HG02938 (cell line): ENCODE measurements at regions not wholly inside any gene's neighbourhood (a gene's known extent, or its start where the extent isn't known, plus 50 kb on each side); places are given as distances from the start of the nearest gene placed in this dataset.
A peak's percentile ranks its signal among the peaks of the same experiment; 100 is the strongest.
"Not testable (repeated sequence)": the region's sequence is repeated elsewhere in the genome, so short reads cannot be mapped to it uniquely, and the experiment has no call there.

Experiments
- ATAC-seq: cut with Tn5 transposase; IDR thresholded peaks from one replicate; pipeline ENCODE4 v1.9.1; 2021; ENCODE audit warnings: mild to moderate bottlenecking, moderate library complexity; ENCODE audit not compliant: unreplicated experiment

DNA sequence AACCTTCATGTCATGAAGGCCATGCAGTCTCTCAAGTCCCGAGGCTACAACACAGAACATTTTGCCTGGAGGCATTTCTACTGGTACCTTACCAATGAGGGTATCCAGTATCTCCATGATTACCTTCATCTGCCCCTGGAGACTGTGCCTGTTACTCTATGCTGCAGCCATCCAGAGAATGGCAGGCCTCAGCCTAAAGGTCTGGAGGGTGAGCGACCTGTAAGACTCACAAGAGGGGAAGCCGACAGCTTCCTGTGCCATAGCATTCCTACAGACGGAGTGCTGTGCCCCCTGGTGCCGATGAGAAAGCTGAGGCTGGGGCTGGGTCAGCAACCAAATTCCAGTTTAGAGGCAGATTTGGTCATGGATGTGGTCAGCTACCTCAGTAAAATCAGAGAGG lies 51.3 kb upstream of the CADPS start:
- no peak for ATAC-seq

DNA sequence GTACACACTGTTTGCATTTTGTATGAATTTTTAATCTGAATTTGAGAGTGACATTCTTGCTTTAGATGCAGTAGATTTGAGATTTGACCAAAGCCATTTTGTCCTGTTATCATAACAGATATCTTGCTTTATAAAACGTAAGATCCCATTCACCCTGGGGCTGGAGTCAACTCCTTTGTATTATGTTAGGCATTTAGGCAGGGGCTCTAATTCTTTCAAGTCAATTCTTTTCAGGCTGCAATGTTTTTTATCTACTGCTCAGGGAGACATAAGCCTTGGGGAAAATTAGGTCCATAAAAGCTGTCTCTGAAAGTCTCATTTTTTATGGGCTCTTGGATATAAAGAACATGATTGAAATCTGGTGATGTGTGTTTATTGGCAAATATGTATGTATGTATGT lies 53.0 kb upstream of the CADPS start:
- ATAC-seq: no peak

DNA sequence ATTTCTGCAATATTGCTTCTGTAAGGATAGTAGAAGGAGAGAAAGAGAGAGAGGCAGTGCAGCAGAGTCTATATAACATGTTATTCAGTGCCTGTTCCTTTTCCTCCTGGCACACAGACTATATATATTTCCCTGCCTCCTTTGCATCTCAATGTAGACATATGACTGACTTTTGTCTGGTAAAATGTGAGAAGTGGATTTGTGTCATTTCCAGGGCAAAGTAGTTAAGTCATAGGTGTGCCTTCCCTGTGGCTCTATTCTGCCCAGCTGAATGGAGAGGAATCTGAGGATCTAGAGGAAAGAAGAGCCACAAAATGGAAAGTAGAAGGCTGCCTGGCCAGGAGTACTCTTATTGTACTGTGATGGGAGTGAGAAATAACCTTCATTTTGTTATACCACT lies 54.6 kb upstream of the CADPS start:
- no peak for ATAC-seq

DNA sequence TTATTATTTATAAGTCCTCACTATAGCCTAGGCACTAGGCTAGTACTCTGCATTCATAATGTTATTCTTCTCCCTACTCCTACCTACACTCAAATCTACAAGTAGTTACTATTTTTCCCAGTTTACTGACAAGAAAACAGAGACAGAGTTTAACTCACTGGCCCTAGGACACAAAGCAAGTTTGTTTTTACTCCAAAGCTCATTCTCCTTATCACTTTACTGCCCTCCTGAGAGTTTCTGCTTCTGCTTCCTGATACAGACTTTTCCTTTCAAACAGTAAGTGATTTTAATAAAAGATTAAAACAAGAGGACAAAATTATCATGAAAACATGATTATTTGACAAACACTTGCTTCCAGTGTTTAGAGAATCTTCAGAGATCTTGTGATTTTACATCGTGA lies 60.6 kb upstream of the CADPS start:
- no peak for ATAC-seq

DNA sequence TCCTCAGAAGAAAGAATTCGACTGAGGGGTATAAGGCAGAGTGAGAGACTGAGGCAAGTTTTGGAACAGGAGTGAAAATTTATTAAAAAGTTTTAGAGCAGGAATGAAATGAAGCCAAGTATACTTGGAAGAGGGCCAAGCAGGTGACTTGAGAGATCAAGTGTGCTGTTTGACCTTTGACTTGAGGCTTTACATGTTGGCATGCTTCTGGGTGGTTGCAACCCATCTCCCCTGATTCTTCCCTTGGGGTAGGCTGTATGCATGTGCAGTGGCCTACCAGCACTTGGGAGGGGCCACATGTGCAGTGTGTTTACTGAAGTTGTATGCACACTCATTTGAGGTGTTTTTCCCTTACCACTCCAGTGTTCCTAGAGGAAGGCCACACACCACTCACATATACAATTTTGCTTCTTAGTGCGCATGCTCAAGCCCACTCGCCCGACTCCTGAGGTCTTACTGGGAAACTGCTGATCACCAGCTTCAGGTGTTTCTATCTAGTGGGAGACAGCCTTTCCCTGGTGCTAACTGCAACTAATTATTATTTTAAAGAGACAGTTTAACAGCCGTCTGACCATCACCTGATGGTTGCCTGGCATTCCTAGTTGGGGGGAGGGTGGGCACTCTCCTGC lies 61.5 kb upstream of the CADPS start:
- ATAC-seq: no peak

DNA sequence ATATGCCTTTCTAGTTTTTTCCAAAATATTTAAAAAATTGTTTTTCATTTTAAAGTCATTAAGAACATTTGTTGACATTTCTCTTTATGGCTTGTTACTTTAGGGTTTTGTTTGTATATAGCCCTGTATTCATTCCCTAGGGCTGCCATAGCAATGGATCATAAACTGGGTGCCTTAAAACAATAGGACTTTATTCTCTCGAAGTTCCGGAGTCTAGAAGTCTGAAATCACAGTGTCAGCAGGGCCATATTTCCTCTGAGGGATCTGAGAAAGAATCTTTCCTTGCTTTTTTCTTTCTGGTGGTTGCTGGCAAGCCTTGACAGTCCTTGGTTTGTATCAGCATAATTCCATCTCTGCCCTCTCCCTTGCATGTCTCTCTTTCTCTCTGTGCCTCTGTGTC lies 63.4 kb upstream of the CADPS start:
- no peak for ATAC-seq

DNA sequence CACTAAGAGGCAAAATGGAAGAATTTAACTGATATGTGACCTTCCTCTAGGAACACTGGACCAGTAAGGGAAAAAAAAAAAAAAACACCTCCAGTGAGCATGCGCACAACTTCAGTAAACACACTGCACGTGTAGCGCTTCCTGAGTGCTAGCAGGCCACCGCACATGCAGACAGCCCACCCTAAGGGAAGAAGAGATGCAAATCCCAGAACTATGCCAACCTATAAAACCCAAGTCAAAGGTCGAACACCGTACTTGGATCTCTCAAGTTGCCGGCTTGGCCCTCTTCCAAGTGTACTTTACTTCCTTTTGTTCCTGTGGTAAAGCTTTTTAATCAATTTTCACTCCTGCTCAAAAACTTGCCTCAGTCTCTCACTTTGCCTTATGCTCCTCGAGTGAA lies 64.5 kb upstream of the CADPS start:
- ATAC-seq: no peak

DNA sequence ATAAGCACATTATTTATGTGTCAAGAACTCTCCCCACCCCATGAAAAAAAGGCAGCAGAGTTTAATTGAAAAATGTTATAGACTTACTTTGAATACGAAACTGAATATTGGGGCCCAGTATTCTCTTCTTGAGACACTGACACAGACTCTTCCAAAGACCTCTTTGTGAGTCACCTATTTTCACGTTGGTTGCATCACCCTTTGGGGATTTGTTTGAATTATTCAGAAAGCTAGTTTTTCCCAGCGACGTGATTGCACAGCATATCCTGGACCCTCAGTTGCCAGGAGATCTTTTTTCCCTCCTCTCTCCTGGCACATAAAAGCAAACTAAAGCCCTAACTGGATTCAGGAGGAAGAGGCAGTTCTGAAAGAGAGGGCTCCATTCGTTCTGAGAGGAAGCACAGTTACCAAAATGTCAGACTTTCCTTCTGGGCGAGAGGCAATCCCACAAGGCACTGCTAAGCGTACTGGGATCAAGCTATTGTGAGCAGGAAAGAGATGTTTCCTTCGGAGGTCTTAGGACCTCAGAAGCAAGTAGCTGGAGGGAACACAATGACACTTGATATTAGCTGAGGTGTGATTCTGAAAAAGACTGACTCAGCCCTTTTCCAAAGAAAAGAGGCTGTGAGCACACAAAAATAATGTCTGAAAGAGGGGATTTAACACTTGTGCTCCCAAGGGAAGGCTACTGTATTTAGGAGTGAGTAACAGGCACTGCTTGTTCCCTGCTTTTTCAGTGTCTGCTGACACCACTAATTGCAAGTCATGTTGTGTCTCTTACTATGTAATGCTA lies 65.8 kb upstream of the CADPS start:
- ATAC-seq: no peak

DNA sequence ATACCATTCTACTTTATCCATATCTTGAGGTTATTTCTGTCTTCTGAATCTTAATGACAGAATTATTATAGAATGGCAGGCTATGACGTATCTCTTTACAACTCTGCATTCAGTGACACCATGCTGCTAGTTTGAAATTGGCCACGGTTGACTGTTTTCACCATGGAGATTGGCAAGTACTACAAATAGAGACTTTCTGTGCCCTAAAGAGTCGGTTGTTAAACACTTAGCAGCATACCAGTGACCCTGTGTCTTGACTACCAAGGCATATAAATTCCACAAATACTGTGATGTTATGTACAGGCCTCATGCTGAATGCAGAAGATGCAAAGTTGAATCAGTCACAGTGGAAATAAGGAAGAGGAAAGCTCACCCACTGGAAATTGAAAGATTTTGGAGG lies 67.0 kb upstream of the CADPS start:
- ATAC-seq: no peak

DNA sequence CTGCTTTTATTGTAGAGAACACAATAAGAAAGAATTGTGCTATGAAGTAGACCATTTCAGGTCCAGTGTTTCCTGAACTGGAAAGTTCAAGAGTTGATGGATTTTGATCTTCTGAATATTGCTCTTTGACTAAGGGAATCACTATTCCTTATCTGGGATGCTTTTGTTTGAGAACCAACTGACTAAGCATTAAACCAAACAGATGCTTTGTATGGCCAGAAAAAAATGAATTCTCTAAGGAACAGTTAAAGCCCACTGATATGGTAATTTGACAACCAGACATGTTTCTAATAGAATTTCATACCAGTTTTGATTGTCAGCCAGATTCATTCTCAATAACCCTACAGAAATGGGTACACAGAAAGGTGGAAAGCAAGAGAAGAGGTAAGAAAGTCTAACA lies 67.5 kb upstream of the CADPS start:
- ATAC-seq: no peak

DNA sequence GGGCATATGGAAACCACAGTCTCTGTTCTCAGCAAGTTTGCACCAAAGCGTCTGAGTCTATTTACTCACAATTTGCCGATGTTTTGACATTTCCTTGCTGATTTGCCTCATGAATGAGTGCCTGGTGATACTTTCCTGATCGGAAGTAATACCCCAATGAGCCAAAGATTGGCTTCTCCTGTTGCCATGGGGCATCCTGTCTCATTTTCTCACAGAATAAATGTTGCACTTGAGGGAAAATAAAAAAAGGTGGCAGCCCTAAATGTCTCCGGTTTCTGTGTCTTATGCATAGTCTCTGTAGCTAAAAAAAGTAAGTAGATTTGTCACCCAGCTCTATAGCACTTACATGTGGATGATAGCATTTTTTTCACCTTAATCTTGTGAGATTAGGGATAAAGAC lies 73.7 kb upstream of the CADPS start:
- ATAC-seq: no peak

DNA sequence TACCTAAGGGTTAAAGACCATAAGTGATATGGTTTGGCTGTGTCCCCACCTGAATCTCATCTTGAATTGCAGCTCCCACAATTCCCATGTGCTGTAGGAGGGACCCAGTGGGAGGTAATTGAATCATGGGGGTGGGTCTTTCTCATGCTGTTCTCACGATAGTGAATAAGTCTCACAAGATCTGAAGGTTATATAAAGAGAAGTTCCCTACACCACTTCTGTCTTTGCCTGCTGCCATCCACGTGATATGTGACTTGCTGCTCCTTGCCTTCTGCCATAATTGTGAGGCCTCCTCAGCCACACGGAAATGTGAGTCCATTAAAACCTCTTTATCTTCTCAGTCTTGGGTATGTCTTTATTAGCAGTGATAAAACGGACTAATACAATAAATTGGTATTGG lies 75.0 kb upstream of the CADPS start:
- no peak for ATAC-seq

DNA sequence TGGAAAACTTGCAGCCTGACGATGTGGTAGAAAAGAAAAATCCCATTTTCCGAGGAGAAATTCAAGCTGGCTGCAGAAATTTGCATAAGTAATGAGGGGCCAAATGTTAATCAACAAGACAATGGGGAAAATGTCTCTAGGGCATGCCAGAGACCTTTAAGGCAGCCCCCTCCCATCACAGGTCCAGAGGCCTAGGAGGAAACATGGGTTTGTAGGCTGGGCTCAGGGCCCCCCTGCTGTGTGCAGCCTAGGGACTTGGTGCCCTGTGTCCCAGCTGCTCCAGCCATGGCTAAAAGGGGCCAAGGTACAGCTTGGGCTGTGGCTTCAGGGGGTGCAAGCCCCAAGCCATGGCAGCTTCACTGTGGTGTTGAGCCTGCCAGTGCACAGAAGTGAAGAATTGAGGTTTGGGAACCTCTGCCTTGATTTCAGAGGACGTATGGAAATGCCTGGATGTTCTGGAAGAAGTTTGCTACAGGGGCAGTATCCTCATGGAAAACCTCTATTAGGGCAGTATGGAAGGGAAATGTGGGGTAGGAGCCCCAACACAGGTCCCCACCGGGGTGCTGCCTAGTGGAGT lies 75.9 kb upstream of the CADPS start:
- ATAC-seq: no peak

DNA sequence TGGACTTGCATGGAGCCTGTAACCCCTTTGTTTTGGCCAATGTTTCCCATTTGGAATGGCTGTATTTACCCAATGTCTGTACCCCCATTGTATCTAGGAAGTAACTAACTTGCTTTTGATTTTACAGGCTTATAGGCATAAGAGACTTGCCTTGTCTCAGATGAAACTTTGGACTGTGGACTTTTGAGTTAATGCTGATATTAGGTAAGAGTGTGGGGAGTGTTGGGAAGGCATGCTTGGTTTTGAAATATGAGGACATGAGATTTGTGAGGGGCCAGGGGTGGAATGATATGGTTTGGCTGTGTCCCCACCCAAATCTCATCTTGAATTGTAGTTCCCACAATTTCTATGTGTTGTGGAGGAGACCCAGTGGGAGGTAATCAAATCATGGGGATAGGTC lies 76.7 kb upstream of the CADPS start:
- ATAC-seq: not testable (repeated sequence)

DNA sequence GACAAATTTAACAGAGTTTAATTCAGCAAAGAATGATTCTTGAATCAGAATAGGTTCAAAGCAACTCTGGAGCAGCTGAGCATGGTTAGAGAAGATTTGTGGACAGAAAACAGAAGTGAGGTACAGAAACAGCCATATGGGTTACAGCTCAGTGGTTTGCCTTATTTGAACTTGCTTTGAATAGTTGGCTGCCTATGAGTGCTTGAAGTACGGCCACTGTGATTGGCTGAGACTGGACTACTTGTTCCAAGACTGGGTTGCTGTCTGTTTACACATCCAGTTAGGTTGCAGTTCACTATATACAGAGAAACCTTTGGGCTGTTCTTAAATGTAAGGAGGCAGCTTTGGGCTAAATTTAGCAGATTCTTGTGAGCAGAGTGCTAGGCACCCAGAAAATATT lies 79.4 kb upstream of the CADPS start:
- ATAC-seq: peak; percentile 93

DNA sequence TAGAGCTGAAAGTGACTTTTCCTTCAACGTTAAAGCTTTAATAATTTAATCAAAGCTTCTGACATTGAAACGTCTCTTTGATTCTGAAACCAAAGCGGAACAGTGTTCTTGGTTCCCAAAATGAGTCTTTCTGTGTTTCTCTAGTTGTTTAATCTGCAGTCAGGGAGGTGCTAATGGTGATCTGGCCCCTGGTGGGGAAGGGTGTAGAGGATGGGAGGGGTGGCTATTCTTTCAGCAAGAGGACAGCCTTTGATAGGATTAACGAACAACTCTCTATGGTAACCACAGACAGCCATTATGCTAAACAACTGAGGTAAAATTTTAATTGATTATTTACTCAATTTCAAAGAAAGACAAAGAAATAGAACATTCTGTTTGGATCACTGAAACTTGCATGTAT lies 79.9 kb upstream of the CADPS start:
- no peak for ATAC-seq

DNA sequence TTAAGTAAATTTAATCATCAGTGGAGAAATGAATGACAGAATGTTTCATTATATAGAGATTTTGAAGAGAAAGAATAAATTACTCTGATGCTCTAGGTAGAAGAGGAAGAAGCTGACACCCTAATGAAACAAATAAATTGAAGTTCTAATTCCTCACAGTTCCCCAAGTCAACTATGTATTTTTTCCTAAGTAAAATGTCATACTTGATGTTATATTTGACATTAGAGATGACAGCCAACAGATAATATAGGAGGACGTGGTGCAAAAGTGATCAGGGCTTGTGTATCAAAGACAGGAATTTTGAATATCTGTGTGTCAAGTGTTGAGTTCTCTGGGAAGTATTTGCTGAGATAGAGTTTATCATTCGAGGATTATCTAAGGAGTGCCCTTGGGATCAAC lies 81.2 kb upstream of the CADPS start:
- no peak for ATAC-seq

DNA sequence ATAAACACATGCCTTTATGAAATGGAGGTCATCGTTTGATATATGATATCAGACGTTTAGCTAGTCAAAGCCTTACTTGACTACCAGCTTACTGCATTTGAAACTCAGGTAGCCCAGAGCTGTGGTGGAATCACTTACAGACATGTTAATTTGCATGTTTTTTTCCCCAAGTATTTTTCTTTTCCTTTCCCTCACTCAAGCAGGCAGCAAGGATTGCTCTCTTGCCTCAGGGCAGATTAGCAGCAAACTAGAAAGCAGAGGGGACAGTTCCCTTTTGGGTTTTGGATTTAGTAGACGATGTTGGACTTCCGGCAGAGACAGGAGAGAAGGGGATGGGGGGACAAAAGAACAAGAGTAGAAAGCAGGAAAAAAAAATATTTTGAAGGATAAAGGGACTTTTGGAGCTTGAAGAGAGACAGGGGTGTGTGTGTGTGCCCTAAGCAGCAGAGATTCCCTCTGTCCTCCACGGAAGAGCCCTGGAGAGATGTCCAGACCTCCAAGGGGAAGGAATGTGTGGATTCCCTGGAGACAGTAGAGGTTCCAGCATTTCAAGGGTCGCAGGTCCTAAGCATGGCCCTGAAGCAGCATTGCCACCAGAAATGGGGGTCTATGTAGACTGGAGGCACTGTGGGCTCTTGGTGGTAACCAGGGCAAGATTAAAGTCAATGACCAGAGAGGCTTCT lies 86.8 kb upstream of the CADPS start:
- ATAC-seq: no peak

DNA sequence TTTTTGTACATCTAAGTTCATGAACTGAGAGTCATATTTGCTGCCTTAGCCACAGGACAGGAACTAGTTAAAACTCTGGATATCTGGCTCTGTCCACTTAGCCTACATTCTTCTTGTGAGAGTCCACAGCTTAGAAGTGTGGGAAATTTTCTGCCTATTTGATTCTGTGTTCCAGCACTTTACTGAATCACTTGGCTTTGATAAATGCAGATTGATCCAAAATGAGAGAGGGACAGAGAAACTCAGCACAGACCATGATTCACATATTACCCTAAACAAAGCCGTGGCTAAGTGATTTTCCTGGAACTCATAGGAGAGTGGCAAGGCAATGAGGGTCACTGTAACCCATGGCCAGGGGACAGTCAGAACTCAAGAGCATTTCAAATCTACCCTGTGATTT lies 87.5 kb upstream of the CADPS start:
- ATAC-seq: no peak

DNA sequence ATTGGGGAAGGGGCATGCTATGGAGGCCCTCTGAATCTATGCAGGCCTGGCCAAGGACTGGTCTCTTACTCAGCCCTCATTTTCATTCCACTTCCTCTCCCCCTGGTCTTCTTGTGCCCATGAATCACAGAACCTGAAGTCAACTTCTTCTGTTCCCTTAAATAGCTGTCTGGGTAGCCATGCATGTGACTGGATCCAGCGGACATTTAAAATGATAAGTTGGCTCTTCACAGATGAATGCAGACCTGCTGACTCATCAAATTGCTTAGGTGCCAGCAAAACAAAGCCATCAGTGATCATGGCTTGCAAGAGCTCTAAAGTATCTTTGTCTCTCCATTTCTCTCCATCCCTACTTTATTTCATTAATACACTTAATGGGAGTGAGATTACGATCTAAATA lies 90.1 kb upstream of the CADPS start:
- ATAC-seq: no peak

DNA sequence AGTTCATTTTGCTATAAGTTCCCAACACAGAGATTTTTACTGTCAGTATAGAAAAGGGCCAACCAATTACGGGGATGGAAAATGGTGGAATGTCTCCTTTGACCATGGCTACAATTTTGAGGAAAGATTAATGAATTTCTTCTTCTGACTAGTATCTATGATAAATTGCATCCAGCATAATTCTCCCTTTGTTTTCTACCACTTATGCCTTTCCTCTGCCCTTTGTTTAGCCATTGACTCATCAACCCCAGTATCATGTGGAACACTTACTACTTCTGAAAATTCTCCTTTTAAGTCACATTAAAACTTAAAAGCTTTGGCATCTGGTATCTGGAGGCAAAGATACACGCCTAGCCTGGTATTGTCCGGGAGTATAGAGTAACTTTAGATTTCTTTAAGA lies 92.9 kb upstream of the CADPS start:
- ATAC-seq: no peak

DNA sequence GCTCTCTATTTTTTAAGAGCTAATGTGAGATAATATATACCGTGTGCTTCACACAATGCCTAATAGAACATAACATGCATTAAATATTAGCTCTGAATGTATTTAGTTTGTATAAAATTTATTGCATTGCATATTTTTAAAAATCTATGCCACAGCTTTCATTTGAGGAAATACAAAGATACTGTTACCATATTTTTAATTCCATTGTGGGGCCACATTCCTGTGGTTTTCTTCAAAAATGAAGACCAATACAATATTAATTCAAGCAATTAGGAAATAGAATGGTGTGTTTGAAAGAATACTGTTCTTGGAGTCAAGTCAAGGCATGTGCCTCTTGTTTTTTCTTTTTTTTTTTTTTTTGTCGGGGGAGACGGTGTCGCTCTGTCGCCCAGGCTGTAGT lies 95.4 kb upstream of the CADPS start:
- no peak for ATAC-seq
